ENCODE measurements at regions not wholly inside any gene's neighbourhood (a gene's known extent, or its start where the extent isn't known, plus 50 kb on each side); places are given as distances from the start of the nearest gene placed in this dataset.
"Not testable (repeated sequence)": the region's sequence is repeated elsewhere in the genome, so short reads cannot be mapped to it uniquely, and the experiment has no call there.

- Mint-ChIP-seq H3K27ac (no peak overlapping the region), H3K4me3 (no peak overlapping the region), H3K4me1 (no peaks in the 10 kb centered on the region), H3K36me3 (no peaks in the 10 kb centered on the region), H3K27me3 (ENCODE audit: insufficient read depth, low read depth) (no peaks in the 10 kb centered on the region), H3K9me3 (no peaks in the 10 kb centered on the region)
- no peak for DNase-seq (ENCODE audit: low spot score)
- no peaks in the 10 kb centered on the region for H3K27me3 ChIP-seq
- H3K9ac ChIP-seq: no peak overlapping the region
- H3F3A ChIP-seq (ENCODE audit: low read depth): no peaks in the 10 kb centered on the region
- H3K4me1 ChIP-seq: peaks cover 10% of the 10 kb centered on the region
- no peak overlapping the region for H3K4me3 ChIP-seq
- H4K20me1 ChIP-seq (ENCODE audit: low read depth): no peaks in the 10 kb centered on the region
- H3K27ac ChIP-seq: no peak overlapping the region
- no peaks in the 10 kb centered on the region for H3K79me2 ChIP-seq (ENCODE audit: low read depth)
- no peaks in the 10 kb centered on the region for H3K9me3 ChIP-seq (ENCODE audit: low read depth)
- no peaks in the 10 kb centered on the region for H3K36me3 ChIP-seq
- no peak overlapping the region for H3K4me2 ChIP-seq
- H2AFZ ChIP-seq (replicated peaks): no peak overlapping the region
- no peak for TF ChIP-seq EZH2 (IDR thresholded peaks at IDR 0.05)
- no peak for TF ChIP-seq EZH2phosphoT487 (IDR thresholded peaks at IDR 0.05)
Observed at GRCh38 chr10:8312781-8313180, 258.3 kb downstream of the GATA3 start.

- DNase-seq (ENCODE audit: low spot score): no peak
- Mint-ChIP-seq H3K27me3 (ENCODE audit: insufficient read depth, low read depth) (peaks cover 2% of the 10 kb centered on the region), H3K27ac (no peak overlapping the region), H3K9me3 (no peaks in the 10 kb centered on the region), H3K4me3 (no peak overlapping the region), H3K36me3 (no peaks in the 10 kb centered on the region), H3K4me1 (no peaks in the 10 kb centered on the region)
- Histone ChIP-seq H3K27ac (no peak overlapping the region), H3K79me2 (ENCODE audit: low read depth) (no peaks in the 10 kb centered on the region), H3K27me3 (no peaks in the 10 kb centered on the region), H3K4me3 (no peak overlapping the region), H4K20me1 (ENCODE audit: low read depth) (no peaks in the 10 kb centered on the region), H2AFZ (replicated peaks) (no peak overlapping the region), H3F3A (ENCODE audit: low read depth) (no peaks in the 10 kb centered on the region), H3K9ac (no peak overlapping the region), H3K4me2 (no peak overlapping the region), H3K36me3 (no peaks in the 10 kb centered on the region), H3K4me1 (peaks cover 10% of the 10 kb centered on the region), H3K9me3 (ENCODE audit: low read depth) (no peaks in the 10 kb centered on the region)
- TF ChIP-seq EZH2 (IDR thresholded peaks at IDR 0.05) (no peak), CTCF (IDR thresholded peaks at IDR 0.05) (no peak), EZH2phosphoT487 (IDR thresholded peaks at IDR 0.05) (no peak)
Observed at GRCh38 chr10:8314486-8314885, 260.0 kb downstream of the GATA3 start.

GRCh38 chr10:8315619-8316021 lies 261.1 kb downstream of the GATA3 start:
- H3K4me1 ChIP-seq: peaks cover 10% of the 10 kb centered on the region
- H3K36me3 ChIP-seq: no peaks in the 10 kb centered on the region
- H3K4me3 ChIP-seq: no peak overlapping the region
- no peaks in the 10 kb centered on the region for H3K79me2 ChIP-seq (ENCODE audit: low read depth)
- no peak overlapping the region for H2AFZ ChIP-seq (replicated peaks)
- H4K20me1 ChIP-seq (ENCODE audit: low read depth): no peaks in the 10 kb centered on the region
- no peak overlapping the region for H3K27ac Mint-ChIP-seq
- no peak for DNase-seq (ENCODE audit: low spot score)
- no peaks in the 10 kb centered on the region for H3K27me3 ChIP-seq
- H3K9ac ChIP-seq: no peak overlapping the region
- H3K27ac ChIP-seq: no peak overlapping the region
- H3K4me1 Mint-ChIP-seq: no peaks in the 10 kb centered on the region
- no peak overlapping the region for H3K4me3 Mint-ChIP-seq
- no peak for TF ChIP-seq EZH2 (IDR thresholded peaks at IDR 0.05)
- no peak overlapping the region for H3K4me2 ChIP-seq
- peaks cover 4% of the 10 kb centered on the region for H3K27me3 Mint-ChIP-seq (ENCODE audit: insufficient read depth, low read depth)
- no peaks in the 10 kb centered on the region for H3F3A ChIP-seq (ENCODE audit: low read depth)
- H3K9me3 ChIP-seq (ENCODE audit: low read depth): no peaks in the 10 kb centered on the region
- H3K9me3 Mint-ChIP-seq: no peaks in the 10 kb centered on the region
- no peaks in the 10 kb centered on the region for H3K36me3 Mint-ChIP-seq

- H3K4me2 ChIP-seq: no peak overlapping the region
- H3K4me3 Mint-ChIP-seq: no peak overlapping the region
- no peaks in the 10 kb centered on the region for H4K20me1 ChIP-seq (ENCODE audit: low read depth)
- H3K9ac ChIP-seq: no peak overlapping the region
- H3K36me3 ChIP-seq: no peaks in the 10 kb centered on the region
- no peak for DNase-seq (ENCODE audit: low spot score)
- H3K27ac ChIP-seq: no peak overlapping the region
- no peaks in the 10 kb centered on the region for H3F3A ChIP-seq (ENCODE audit: low read depth)
- H2AFZ ChIP-seq (replicated peaks): no peak overlapping the region
- H3K4me1 ChIP-seq: peaks cover 6% of the 10 kb centered on the region
- no peak overlapping the region for H3K4me3 ChIP-seq
- no peaks in the 10 kb centered on the region for H3K27me3 ChIP-seq
- TF ChIP-seq CTCF (IDR thresholded peaks at IDR 0.05): no peak
- no peak for TF ChIP-seq EZH2phosphoT487 (IDR thresholded peaks at IDR 0.05)
- TF ChIP-seq EZH2 (IDR thresholded peaks at IDR 0.05): no peak
- no peak overlapping the region for H3K27ac Mint-ChIP-seq
- H3K36me3 Mint-ChIP-seq: no peaks in the 10 kb centered on the region
- no peaks in the 10 kb centered on the region for H3K79me2 ChIP-seq (ENCODE audit: low read depth)
- peaks cover 4% of the 10 kb centered on the region for H3K27me3 Mint-ChIP-seq (ENCODE audit: insufficient read depth, low read depth)
- H3K9me3 Mint-ChIP-seq: no peaks in the 10 kb centered on the region
- no peaks in the 10 kb centered on the region for H3K9me3 ChIP-seq (ENCODE audit: low read depth)
- H3K4me1 Mint-ChIP-seq: no peaks in the 10 kb centered on the region
Observed at GRCh38 chr10:8316284-8316683, 261.8 kb downstream of the GATA3 start.

- not testable (repeated sequence) for H3K79me2 ChIP-seq (ENCODE audit: low read depth); H3K27ac ChIP-seq; H3K4me3 ChIP-seq; H3K27me3 ChIP-seq; H3K9me3 Mint-ChIP-seq; H3K4me1 Mint-ChIP-seq; H4K20me1 ChIP-seq (ENCODE audit: low read depth); H3K9me3 ChIP-seq (ENCODE audit: low read depth); H3K27me3 Mint-ChIP-seq (ENCODE audit: insufficient read depth, low read depth); H3F3A ChIP-seq (ENCODE audit: low read depth); H3K4me2 ChIP-seq; H3K4me3 Mint-ChIP-seq; H3K36me3 Mint-ChIP-seq; H3K27ac Mint-ChIP-seq; H3K9ac ChIP-seq; DNase-seq (ENCODE audit: low spot score); H3K36me3 ChIP-seq; H2AFZ ChIP-seq (replicated peaks); H3K4me1 ChIP-seq
Observed at GRCh38 chr10:8318429-8318828, 263.9 kb downstream of the GATA3 start.

Measured in neural progenitor cell (in vitro differentiated cells).